ENCODE measurements at regions not wholly inside any gene's neighbourhood (a gene's known extent, or its start where the extent isn't known, plus 50 kb on each side); places are given as distances from the start of the nearest gene placed in this dataset.

DNA sequence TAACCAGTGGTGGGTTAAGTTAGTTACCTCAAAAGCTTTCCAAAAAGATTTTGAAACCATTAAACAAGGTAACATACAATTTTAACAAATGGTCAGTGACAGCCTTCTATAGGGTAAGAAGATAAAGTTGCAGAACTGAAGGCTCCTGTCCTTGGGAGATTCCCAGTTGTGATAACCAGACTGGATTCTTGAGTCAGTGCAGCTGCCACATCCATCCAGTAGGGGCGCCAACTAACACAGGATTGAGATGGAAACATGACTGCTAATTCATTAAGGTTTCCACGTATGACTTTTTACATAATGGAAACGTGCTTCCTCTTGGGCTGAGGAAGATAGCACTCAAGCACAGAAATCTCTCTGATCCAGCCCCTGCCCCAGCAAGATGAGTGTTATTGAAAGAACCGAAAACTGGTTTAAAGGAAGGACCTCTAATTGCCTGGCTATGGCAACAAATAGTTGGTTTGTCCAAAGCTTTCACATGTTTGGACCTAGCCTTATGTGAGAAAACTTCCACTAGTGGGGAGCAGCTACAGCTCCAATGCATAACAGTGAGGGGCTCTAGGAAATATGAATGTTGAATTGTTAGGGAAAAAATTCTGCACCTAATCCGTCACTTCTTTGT, 269.8 kb upstream of the MYOCD start:
- Histone ChIP-seq H3K79me2 (ENCODE audit: insufficient read depth) (no peaks in the 10 kb centered on the region), H4K20me1 (ENCODE audit: insufficient read depth) (no peaks in the 10 kb centered on the region), H3K9me2 (no peaks in the 10 kb centered on the region), H3K27me3 (ENCODE audit: insufficient read depth) (no peaks in the 10 kb centered on the region), H3K4me3 (ENCODE audit: low read depth in 2 of 2, low read length in 1 of 2) (peak overlapping the region in 1 of 2 experiments; percentile 22; a peak in 1 of 4 replicates), H3K4me2 (no peak overlapping the region), H3K4me1 (ENCODE audit: control insufficient read depth in 1 of 2, insufficient read depth in 2 of 2, low read depth in 1 of 2, low read length in 1 of 2) (no peaks in the 10 kb centered on the region), H2AFZ (ENCODE audit: low read depth) (no peak overlapping the region), H3K9me3 (no peaks in the 10 kb centered on the region), H3F3A (replicated peaks; ENCODE audit: insufficient read depth) (no peaks in the 10 kb centered on the region), H3K27ac (ENCODE audit: low read depth in 2 of 2, low read length in 1 of 2) (no peak overlapping the region), H3K9ac (no peak overlapping the region), H3K36me3 (replicated peaks in 1 of 2; ENCODE audit: control insufficient read depth in 1 of 2, insufficient read depth in 2 of 2, low read length in 1 of 2) (no peaks in the 10 kb centered on the region)
- peak; percentile 31 for DNase-seq
- ChIA-PET CTCF (interaction anchor here (0.7 to 1.6 kb wide), 7 partner anchors 14 to 57 kb away, joined by 3 to 4 read pairs (median 3); no protein-coding TSS in a partner anchor), POLR2A (no interaction called here)
- TF ChIP-seq GABPA (IDR thresholded peaks at IDR 0.05; ENCODE audit: low read depth) = no peak
- TF ChIP-seq, protein P1, sequence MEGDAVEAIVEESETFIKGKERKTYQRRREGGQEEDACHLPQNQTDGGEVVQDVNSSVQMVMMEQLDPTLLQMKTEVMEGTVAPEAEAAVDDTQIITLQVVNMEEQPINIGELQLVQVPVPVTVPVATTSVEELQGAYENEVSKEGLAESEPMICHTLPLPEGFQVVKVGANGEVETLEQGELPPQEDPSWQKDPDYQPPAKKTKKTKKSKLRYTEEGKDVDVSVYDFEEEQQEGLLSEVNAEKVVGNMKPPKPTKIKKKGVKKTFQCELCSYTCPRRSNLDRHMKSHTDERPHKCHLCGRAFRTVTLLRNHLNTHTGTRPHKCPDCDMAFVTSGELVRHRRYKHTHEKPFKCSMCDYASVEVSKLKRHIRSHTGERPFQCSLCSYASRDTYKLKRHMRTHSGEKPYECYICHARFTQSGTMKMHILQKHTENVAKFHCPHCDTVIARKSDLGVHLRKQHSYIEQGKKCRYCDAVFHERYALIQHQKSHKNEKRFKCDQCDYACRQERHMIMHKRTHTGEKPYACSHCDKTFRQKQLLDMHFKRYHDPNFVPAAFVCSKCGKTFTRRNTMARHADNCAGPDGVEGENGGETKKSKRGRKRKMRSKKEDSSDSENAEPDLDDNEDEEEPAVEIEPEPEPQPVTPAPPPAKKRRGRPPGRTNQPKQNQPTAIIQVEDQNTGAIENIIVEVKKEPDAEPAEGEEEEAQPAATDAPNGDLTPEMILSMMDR (IDR thresholded peaks at IDR 0.05) = peak; percentile 73
- no peak for TF ChIP-seq MEF2A (IDR thresholded peaks at IDR 0.05; ENCODE audit: borderline replicate concordance, low read depth)
- TF ChIP-seq RAD21 (IDR thresholded peaks at IDR 0.05; ENCODE audit: low read length) = 0 out of 2 replicates have a peak, but pooled peaks have one; percentile 14
- 8% methylated on average over 5 of the region's 5 CpGs for WGBS (ENCODE audit: low lambda C conversion rate)

DNA sequence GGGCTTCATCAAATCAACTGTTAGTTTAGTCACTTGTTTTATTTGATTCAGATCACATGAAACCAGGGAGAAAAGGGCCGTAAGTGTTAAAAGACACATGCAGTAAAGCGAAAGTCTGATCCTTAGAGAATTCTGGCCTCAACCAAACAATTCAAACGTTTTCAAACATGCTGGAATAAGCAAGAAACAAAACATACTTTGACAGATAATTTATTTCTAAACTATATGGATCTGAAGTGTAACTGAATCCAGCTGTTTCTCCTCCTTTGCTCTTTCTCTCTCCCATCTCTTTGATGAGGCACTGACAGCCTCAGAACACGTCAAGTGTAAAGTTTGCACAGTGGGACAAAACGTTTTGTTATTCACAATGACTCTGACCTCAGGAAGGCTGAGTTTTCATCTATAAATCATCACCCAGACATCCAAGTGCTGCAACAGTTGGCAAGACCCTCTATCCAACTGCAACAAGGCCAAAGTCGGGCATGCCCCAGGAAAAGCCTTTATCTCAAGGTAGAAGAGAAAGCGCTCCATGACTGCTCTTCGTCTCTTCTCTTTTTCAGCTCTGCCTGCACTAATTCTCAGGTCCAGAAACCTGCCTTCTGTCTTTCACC, 267.1 kb upstream of the MYOCD start:
- no peaks in the 10 kb centered on the region for H3K9me2 ChIP-seq

More for the DNA sequence above, 267.1 kb upstream of the MYOCD start:
- no peak for TF ChIP-seq NFIC (IDR thresholded peaks at IDR 0.05; ENCODE audit: borderline replicate concordance)
- no peak for TF ChIP-seq ELF1 (IDR thresholded peaks at IDR 0.05)
- TF ChIP-seq GATA2 (CRISPR knock-in tag; IDR thresholded peaks at IDR 0.05) = no peak
- no peak for TF ChIP-seq EP300 (IDR thresholded peaks at IDR 0.05; ENCODE audit: borderline replicate concordance in 1 of 2, low read depth in 1 of 2, low read length in 1 of 2)
- no peak for TF ChIP-seq NRF1 (IDR thresholded peaks at IDR 0.05; ENCODE audit: low read depth, low read length)
- TF ChIP-seq, protein P2, sequence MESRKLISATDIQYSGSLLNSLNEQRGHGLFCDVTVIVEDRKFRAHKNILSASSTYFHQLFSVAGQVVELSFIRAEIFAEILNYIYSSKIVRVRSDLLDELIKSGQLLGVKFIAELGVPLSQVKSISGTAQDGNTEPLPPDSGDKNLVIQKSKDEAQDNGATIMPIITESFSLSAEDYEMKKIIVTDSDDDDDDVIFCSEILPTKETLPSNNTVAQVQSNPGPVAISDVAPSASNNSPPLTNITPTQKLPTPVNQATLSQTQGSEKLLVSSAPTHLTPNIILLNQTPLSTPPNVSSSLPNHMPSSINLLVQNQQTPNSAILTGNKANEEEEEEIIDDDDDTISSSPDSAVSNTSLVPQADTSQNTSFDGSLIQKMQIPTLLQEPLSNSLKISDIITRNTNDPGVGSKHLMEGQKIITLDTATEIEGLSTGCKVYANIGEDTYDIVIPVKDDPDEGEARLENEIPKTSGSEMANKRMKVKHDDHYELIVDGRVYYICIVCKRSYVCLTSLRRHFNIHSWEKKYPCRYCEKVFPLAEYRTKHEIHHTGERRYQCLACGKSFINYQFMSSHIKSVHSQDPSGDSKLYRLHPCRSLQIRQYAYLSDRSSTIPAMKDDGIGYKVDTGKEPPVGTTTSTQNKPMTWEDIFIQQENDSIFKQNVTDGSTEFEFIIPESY (IDR thresholded peaks at IDR 0.05; ENCODE audit: borderline replicate concordance, low read depth) = no peak
- no peak for TF ChIP-seq YY1 (IDR thresholded peaks at IDR 0.05; ENCODE audit: low read depth)
- H3K9me3 ChIP-seq = no peaks in the 10 kb centered on the region
- DNase-seq = no peak
- 16% methylated on average over 8 of the region's 8 CpGs for WGBS (ENCODE audit: low lambda C conversion rate)
- ChIA-PET CTCF (no interaction called here), POLR2A (no interaction called here)
- no peaks in the 10 kb centered on the region for H3K36me3 ChIP-seq (replicated peaks in 1 of 2; ENCODE audit: control insufficient read depth in 1 of 2, insufficient read depth in 2 of 2, low read length in 1 of 2)
- no peaks in the 10 kb centered on the region for H3K79me2 ChIP-seq (ENCODE audit: insufficient read depth)
- no peak overlapping the region for H3K4me2 ChIP-seq
- H4K20me1 ChIP-seq (ENCODE audit: insufficient read depth) = no peaks in the 10 kb centered on the region
- no peaks in the 10 kb centered on the region for H3F3A ChIP-seq (replicated peaks; ENCODE audit: insufficient read depth)
- H3K4me1 ChIP-seq (ENCODE audit: control insufficient read depth in 1 of 2, insufficient read depth in 2 of 2, low read depth in 1 of 2, low read length in 1 of 2) = no peaks in the 10 kb centered on the region
- H3K4me3 ChIP-seq (ENCODE audit: low read depth in 2 of 2, low read length in 1 of 2) = no peak overlapping the region
- no peaks in the 10 kb centered on the region for H3K27me3 ChIP-seq (ENCODE audit: insufficient read depth)
- H3K27ac ChIP-seq (ENCODE audit: low read depth in 2 of 2, low read length in 1 of 2) = no peak overlapping the region
- H2AFZ ChIP-seq (ENCODE audit: low read depth) = no peak overlapping the region
- no peak overlapping the region for H3K9ac ChIP-seq

Measured in SK-N-SH (cell line).